ENCODE measurements at regions not wholly inside any gene's neighbourhood (a gene's known extent, or its start where the extent isn't known, plus 50 kb on each side); places are given as distances from the start of the nearest gene placed in this dataset.
"Not testable (repeated sequence)": the region's sequence is repeated elsewhere in the genome, so short reads cannot be mapped to it uniquely, and the experiment has no call there.

GRCh38 chr7:79749856-79750255 is 296.4 kb upstream of the MAGI2 start:
- TF ChIP-seq, protein P1, sequence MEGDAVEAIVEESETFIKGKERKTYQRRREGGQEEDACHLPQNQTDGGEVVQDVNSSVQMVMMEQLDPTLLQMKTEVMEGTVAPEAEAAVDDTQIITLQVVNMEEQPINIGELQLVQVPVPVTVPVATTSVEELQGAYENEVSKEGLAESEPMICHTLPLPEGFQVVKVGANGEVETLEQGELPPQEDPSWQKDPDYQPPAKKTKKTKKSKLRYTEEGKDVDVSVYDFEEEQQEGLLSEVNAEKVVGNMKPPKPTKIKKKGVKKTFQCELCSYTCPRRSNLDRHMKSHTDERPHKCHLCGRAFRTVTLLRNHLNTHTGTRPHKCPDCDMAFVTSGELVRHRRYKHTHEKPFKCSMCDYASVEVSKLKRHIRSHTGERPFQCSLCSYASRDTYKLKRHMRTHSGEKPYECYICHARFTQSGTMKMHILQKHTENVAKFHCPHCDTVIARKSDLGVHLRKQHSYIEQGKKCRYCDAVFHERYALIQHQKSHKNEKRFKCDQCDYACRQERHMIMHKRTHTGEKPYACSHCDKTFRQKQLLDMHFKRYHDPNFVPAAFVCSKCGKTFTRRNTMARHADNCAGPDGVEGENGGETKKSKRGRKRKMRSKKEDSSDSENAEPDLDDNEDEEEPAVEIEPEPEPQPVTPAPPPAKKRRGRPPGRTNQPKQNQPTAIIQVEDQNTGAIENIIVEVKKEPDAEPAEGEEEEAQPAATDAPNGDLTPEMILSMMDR (conservative IDR thresholded peaks at IDR 0.05), result no peak
- no peak for DNase-seq (ENCODE audit: low read depth, low spot score)
- H3K4me1 Mint-ChIP-seq, result no peaks in the 10 kb centered on the region
- no peaks in the 10 kb centered on the region for H3K27me3 Mint-ChIP-seq (ENCODE audit: low read depth)
- peaks cover 4% of the 10 kb centered on the region for H3K9me3 Mint-ChIP-seq
- H3K36me3 Mint-ChIP-seq (ENCODE audit: low read depth), result no peaks in the 10 kb centered on the region
- H3K4me3 Mint-ChIP-seq, result no peak overlapping the region
- no peak overlapping the region for H3K27ac Mint-ChIP-seq (ENCODE audit: unreplicated experiment)

DNA sequence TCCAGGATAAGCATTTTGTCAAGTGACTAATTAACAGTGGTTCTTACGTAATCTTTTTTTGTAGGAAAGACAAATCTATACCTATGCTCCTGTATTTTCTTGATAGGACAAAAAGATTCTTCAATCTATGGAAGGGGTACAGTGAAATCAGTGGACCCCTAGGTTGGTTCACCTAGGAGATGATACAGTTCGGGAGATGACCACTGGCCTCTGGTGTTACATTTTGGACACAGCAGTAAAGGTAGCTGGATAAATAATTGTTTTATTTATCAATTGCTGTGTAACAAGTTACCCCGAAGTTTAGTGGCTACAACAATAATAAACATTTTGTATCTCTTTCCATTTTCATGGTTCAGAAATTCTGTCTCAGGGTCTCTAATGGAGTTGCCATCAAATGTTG is 288.2 kb upstream of the MAGI2 start:
- Mint-ChIP-seq H3K4me3 (no peak overlapping the region), H3K9me3 (no peaks in the 10 kb centered on the region), H3K27ac (ENCODE audit: unreplicated experiment) (no peak overlapping the region), H3K36me3 (ENCODE audit: low read depth) (no peaks in the 10 kb centered on the region), H3K4me1 (no peaks in the 10 kb centered on the region), H3K27me3 (ENCODE audit: low read depth) (no peaks in the 10 kb centered on the region)
- DNase-seq (ENCODE audit: low read depth, low spot score), result no peak
- TF ChIP-seq, protein P1 (conservative IDR thresholded peaks at IDR 0.05), result peak; percentile 21

DNA sequence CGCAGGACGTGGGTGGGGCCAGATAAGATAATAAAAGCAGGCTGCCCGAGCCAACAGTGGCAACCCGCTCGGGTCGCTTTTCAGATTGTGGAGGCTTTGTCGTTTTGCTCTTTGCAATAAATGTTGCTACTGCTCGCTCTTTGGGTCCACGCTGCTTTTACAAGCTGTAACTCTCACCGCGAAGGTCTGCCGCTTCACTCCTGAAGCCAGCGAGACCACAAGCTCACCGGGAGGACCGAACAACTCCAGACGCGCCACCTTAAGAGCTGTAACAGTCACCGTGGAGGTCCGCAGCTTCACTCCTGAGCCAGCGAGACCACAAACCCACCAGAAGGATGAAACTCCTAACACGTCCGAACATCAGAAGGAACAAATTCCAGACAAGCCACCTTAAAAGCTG is 286.6 kb upstream of the MAGI2 start:
- Mint-ChIP-seq H3K27ac (ENCODE audit: unreplicated experiment) (no peak overlapping the region), H3K4me1 (no peaks in the 10 kb centered on the region), H3K4me3 (no peak overlapping the region), H3K9me3 (peaks cover 1% of the 10 kb centered on the region), H3K36me3 (ENCODE audit: low read depth) (no peaks in the 10 kb centered on the region), H3K27me3 (ENCODE audit: low read depth) (no peaks in the 10 kb centered on the region)
- TF ChIP-seq, protein P1 (conservative IDR thresholded peaks at IDR 0.05), result no peak
- no peak for DNase-seq (ENCODE audit: low read depth, low spot score)

GRCh38 chr7:79739036-79739709 is 285.7 kb upstream of the MAGI2 start:
- not testable (repeated sequence) for H3K4me1 Mint-ChIP-seq; H3K36me3 Mint-ChIP-seq (ENCODE audit: low read depth); H3K27me3 Mint-ChIP-seq (ENCODE audit: low read depth); H3K9me3 Mint-ChIP-seq; H3K4me3 Mint-ChIP-seq; DNase-seq (ENCODE audit: low read depth, low spot score); H3K27ac Mint-ChIP-seq (ENCODE audit: unreplicated experiment)

DNA sequence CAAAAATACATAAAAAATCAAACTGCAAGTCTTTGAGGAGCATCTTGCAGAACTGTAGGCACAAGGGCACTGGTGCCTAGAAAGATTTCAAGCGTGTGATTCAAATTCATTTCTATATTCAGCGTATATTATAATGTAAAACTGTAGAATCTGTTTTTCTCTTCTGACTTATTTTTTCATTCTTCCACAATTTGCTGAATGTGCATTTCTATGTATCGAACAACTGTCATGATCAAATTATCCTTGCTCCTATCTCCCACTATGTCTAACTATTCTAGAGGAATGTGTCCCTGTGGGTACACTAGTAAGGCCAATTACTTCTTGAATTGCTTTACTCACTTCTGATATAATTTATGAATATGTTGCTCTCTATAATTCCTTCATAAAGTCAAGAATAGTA is 283.0 kb upstream of the MAGI2 start:
- Mint-ChIP-seq H3K27me3 (ENCODE audit: low read depth) (no peaks in the 10 kb centered on the region), H3K27ac (ENCODE audit: unreplicated experiment) (no peak overlapping the region), H3K36me3 (ENCODE audit: low read depth) (peaks cover 4% of the 10 kb centered on the region), H3K9me3 (peaks cover 20% of the 10 kb centered on the region), H3K4me3 (no peak overlapping the region), H3K4me1 (no peaks in the 10 kb centered on the region)
- no peak for DNase-seq (ENCODE audit: low read depth, low spot score)
- TF ChIP-seq, protein P1 (conservative IDR thresholded peaks at IDR 0.05), result no peak

DNA sequence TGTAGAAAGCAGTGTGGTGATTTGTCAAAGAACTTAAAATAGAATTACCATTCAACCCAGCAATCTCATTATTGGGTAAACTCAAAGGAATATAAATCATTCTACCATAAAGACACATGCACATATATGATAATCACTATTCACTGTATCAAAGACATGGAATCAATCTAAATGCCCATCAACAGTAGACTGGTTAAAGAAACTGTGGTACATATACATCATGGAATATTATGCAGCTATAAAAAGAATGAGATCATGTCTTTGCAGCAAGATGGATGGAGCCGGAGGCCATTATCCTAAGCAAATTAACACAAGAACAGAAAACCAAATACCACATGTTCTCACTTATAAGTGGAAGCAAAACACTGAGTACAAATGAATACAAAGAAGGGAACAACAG is 281.5 kb upstream of the MAGI2 start:
- Mint-ChIP-seq H3K4me1 (no peaks in the 10 kb centered on the region), H3K27me3 (ENCODE audit: low read depth) (no peaks in the 10 kb centered on the region), H3K4me3 (no peak overlapping the region), H3K9me3 (peaks cover 21% of the 10 kb centered on the region), H3K27ac (ENCODE audit: unreplicated experiment) (no peak overlapping the region), H3K36me3 (ENCODE audit: low read depth) (peaks cover 4% of the 10 kb centered on the region)
- TF ChIP-seq, protein P1 (conservative IDR thresholded peaks at IDR 0.05), result no peak
- DNase-seq (ENCODE audit: low read depth, low spot score), result no peak
